ENCODE measurements at regions not wholly inside any gene's neighbourhood (a gene's known extent, or its start where the extent isn't known, plus 50 kb on each side); places are given as distances from the start of the nearest gene placed in this dataset.

- TF ChIP-seq TAF1 (conservative IDR thresholded peaks at IDR 0.05) (no peak), HNF4A (conservative IDR thresholded peaks at IDR 0.05) (no peak), MAX (IDR thresholded peaks at IDR 0.05) (no peak), RAD21 (IDR thresholded peaks at IDR 0.05) (no peak), ATF3 (IDR thresholded peaks at IDR 0.05) (no peak), RXRA (IDR thresholded peaks at IDR 0.05) (no peak), CTCF (IDR thresholded peaks at IDR 0.05; ENCODE audit: low read depth, low read length, missing input control) (no peak), YY1 (IDR thresholded peaks at IDR 0.05) (no peak), FOXA2 (IDR thresholded peaks at IDR 0.05) (no peak), JUND (IDR thresholded peaks at IDR 0.05) (no peak), GABPA (IDR thresholded peaks at IDR 0.05 in 1 of 2, conservative IDR thresholded peaks at IDR 0.05 in 1 of 2) (no peak), FOXA1 (IDR thresholded peaks at IDR 0.05) (no peak), HNF4G (IDR thresholded peaks at IDR 0.05) (no peak), SP1 (IDR thresholded peaks at IDR 0.05) (no peak), EGR1 (IDR thresholded peaks at IDR 0.05; ENCODE audit: low read depth in 2 of 2) (no peak), NR2F2 (IDR thresholded peaks at IDR 0.05) (no peak)
- TF ChIP-seq, protein P1, sequence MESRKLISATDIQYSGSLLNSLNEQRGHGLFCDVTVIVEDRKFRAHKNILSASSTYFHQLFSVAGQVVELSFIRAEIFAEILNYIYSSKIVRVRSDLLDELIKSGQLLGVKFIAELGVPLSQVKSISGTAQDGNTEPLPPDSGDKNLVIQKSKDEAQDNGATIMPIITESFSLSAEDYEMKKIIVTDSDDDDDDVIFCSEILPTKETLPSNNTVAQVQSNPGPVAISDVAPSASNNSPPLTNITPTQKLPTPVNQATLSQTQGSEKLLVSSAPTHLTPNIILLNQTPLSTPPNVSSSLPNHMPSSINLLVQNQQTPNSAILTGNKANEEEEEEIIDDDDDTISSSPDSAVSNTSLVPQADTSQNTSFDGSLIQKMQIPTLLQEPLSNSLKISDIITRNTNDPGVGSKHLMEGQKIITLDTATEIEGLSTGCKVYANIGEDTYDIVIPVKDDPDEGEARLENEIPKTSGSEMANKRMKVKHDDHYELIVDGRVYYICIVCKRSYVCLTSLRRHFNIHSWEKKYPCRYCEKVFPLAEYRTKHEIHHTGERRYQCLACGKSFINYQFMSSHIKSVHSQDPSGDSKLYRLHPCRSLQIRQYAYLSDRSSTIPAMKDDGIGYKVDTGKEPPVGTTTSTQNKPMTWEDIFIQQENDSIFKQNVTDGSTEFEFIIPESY (IDR thresholded peaks at IDR 0.05): no peak
- TF ChIP-seq, protein P2, sequence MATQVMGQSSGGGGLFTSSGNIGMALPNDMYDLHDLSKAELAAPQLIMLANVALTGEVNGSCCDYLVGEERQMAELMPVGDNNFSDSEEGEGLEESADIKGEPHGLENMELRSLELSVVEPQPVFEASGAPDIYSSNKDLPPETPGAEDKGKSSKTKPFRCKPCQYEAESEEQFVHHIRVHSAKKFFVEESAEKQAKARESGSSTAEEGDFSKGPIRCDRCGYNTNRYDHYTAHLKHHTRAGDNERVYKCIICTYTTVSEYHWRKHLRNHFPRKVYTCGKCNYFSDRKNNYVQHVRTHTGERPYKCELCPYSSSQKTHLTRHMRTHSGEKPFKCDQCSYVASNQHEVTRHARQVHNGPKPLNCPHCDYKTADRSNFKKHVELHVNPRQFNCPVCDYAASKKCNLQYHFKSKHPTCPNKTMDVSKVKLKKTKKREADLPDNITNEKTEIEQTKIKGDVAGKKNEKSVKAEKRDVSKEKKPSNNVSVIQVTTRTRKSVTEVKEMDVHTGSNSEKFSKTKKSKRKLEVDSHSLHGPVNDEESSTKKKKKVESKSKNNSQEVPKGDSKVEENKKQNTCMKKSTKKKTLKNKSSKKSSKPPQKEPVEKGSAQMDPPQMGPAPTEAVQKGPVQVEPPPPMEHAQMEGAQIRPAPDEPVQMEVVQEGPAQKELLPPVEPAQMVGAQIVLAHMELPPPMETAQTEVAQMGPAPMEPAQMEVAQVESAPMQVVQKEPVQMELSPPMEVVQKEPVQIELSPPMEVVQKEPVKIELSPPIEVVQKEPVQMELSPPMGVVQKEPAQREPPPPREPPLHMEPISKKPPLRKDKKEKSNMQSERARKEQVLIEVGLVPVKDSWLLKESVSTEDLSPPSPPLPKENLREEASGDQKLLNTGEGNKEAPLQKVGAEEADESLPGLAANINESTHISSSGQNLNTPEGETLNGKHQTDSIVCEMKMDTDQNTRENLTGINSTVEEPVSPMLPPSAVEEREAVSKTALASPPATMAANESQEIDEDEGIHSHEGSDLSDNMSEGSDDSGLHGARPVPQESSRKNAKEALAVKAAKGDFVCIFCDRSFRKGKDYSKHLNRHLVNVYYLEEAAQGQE (IDR thresholded peaks at IDR 0.05): no peak
- no peaks in the 10 kb centered on the region for H3K4me1 ChIP-seq (ENCODE audit: control insufficient read depth in 4 of 4, insufficient read depth in 4 of 4, low read length in 3 of 4)
- no peak overlapping the region for H3K9ac ChIP-seq (ENCODE audit: low read depth in 1 of 2, low read length in 2 of 2)
- 56% methylated on average over 5 of the region's 5 CpGs for WGBS
- no peak overlapping the region for H3K27ac ChIP-seq (ENCODE audit: low read depth in 1 of 2, low read length in 2 of 2)
- no peaks in the 10 kb centered on the region for H3K9me3 ChIP-seq (ENCODE audit: control insufficient read depth in 4 of 4, low read length in 3 of 4)
- no peaks in the 10 kb centered on the region for H3K36me3 ChIP-seq (ENCODE audit: control insufficient read depth in 4 of 4, insufficient read depth in 3 of 4, low read depth in 1 of 4, low read length in 3 of 4)
- DNase-seq (ENCODE audit: low spot score): no peak
- H3K27me3 ChIP-seq (ENCODE audit: control insufficient read depth in 4 of 4, insufficient read depth in 4 of 4, low read length in 3 of 4): peaks cover 0 to 16% (median 0%) of the 10 kb centered on the region in 4 donors
- no peak overlapping the region for H3K4me3 ChIP-seq (ENCODE audit: low read depth in 1 of 3, low read length in 3 of 3)
Observed at GRCh38 chr2:103288696-103289095, 526.9 kb downstream of the TMEM182 start.
